Upper lobe of right lung (tissue), 1 donor: ENCODE measurements at regions not wholly inside any gene's neighbourhood (a gene's known extent, or its start where the extent isn't known, plus 50 kb on each side); places are given as distances from the start of the nearest gene placed in this dataset.

Experiments
- ATAC-seq: fragments of 200-7000 bp; cut with Tn5 transposase; one replicate; pipeline ENCODE4 v1.9.1; 2020; ENCODE audit warnings: mild to moderate bottlenecking, moderate library complexity
- DNase-seq: peaks from one replicate; pipeline ENCODE4 v3.0.0-alpha.2; 2020
- H3K27ac ChIP-seq: fragments of 200-600 bp; one replicate; pipeline ENCODE4 v1.8.0; 2022
- H3K27me3 ChIP-seq: fragments of 200-600 bp; one replicate; pipeline ENCODE4 v1.8.0; 2022; ENCODE audit warnings: mild to moderate bottlenecking
- H3K36me3 ChIP-seq: fragments of 200-600 bp; one replicate; pipeline ENCODE4 v1.8.0; 2022
- H3K4me1 ChIP-seq: fragments of 200-600 bp; one replicate; pipeline ENCODE4 v1.8.0; 2022
- H3K4me3 ChIP-seq: fragments of 200-600 bp; one replicate; pipeline ENCODE4 v1.8.0; 2022; ENCODE audit warnings: mild to moderate bottlenecking
- H3K9me3 ChIP-seq: fragments of 200-600 bp; one replicate; pipeline ENCODE4 v1.8.0; 2022
- CTCF ChIP-seq: fragments of 200-600 bp; IDR thresholded peaks from one replicate; pipeline ENCODE4 v1.8.0; 2022; ENCODE audit warnings: antibody characterized with exemption
- intact Hi-C: fragments of 100-400 bp; cut with DNase I; formaldehyde crosslinking; loops from one replicate; pipeline ENCODE4 v1.11.0; 2022
- donor health status: DM: no; HTN: yes; CAD: no; lungs with severe emphysema.

- Histone ChIP-seq H3K4me1 (no peaks in the 10 kb centered on the region), H3K36me3 (no peaks in the 10 kb centered on the region), H3K4me3 (no peak overlapping the region), H3K27me3 (no peaks in the 10 kb centered on the region), H3K9me3 (no peaks in the 10 kb centered on the region), H3K27ac (no peak overlapping the region)
- ATAC-seq = no peak
- TF ChIP-seq CTCF = no peak
- intact Hi-C loops = no loop called here
- DNase-seq = no peak
Measured at GRCh38 chr4:116444117-116444516, 641.3 kb downstream of the TRAM1L1 start.

GRCh38 chr4:116438981-116439729, 646.2 kb downstream of the TRAM1L1 start:
- H3K4me3 ChIP-seq = no peak overlapping the region
- intact Hi-C loops = no loop called here
- no peaks in the 10 kb centered on the region for H3K27me3 ChIP-seq
- H3K9me3 ChIP-seq = no peaks in the 10 kb centered on the region
- H3K27ac ChIP-seq = no peak overlapping the region
- H3K4me1 ChIP-seq = no peaks in the 10 kb centered on the region
- DNase-seq (no peak), ATAC-seq (no peak)
- no peak for TF ChIP-seq CTCF
- no peaks in the 10 kb centered on the region for H3K36me3 ChIP-seq

GRCh38 chr4:116438417-116438816, 647.0 kb downstream of the TRAM1L1 start:
- Histone ChIP-seq H3K9me3 (no peaks in the 10 kb centered on the region), H3K27me3 (no peaks in the 10 kb centered on the region), H3K36me3 (no peaks in the 10 kb centered on the region), H3K4me1 (no peaks in the 10 kb centered on the region), H3K4me3 (no peak overlapping the region), H3K27ac (no peak overlapping the region)
- no peak for ATAC-seq
- no peak for DNase-seq
- no peak for TF ChIP-seq CTCF
- intact Hi-C loops = no loop called here

GRCh38 chr4:116427666-116428065, 657.7 kb downstream of the TRAM1L1 start:
- ATAC-seq (no peak), DNase-seq (no peak)
- H3K27me3 ChIP-seq = no peaks in the 10 kb centered on the region
- no peaks in the 10 kb centered on the region for H3K36me3 ChIP-seq
- no peaks in the 10 kb centered on the region for H3K9me3 ChIP-seq
- TF ChIP-seq CTCF = no peak
- no peaks in the 10 kb centered on the region for H3K4me1 ChIP-seq
- intact Hi-C loops = no loop called here
- H3K27ac ChIP-seq = no peak overlapping the region
- H3K4me3 ChIP-seq = no peak overlapping the region

GRCh38 chr4:116413222-116413621, 672.2 kb downstream of the TRAM1L1 start:
- TF ChIP-seq CTCF = no peak
- Histone ChIP-seq H3K4me3 (no peak overlapping the region), H3K9me3 (no peaks in the 10 kb centered on the region), H3K4me1 (no peaks in the 10 kb centered on the region), H3K36me3 (no peaks in the 10 kb centered on the region), H3K27me3 (no peaks in the 10 kb centered on the region), H3K27ac (no peak overlapping the region)
- intact Hi-C loops = no loop called here
- ATAC-seq (no peak), DNase-seq (no peak)

- ATAC-seq (no peak), DNase-seq (no peak)
- Histone ChIP-seq H3K9me3 (no peaks in the 10 kb centered on the region), H3K27me3 (no peaks in the 10 kb centered on the region), H3K4me3 (no peak overlapping the region), H3K36me3 (no peaks in the 10 kb centered on the region), H3K4me1 (no peaks in the 10 kb centered on the region), H3K27ac (no peak overlapping the region)
- intact Hi-C loops = no loop called here
- TF ChIP-seq CTCF = no peak
Measured at GRCh38 chr4:116401293-116401692, 684.1 kb downstream of the TRAM1L1 start.
